IPS DF 4.7 (cell line): ENCODE measurements at regions not wholly inside any gene's neighbourhood (a gene's known extent, or its start where the extent isn't known, plus 50 kb on each side); places are given as distances from the start of the nearest gene placed in this dataset.
A peak's percentile ranks its signal among the peaks of the same experiment; 100 is the strongest.
"Not testable (repeated sequence)": the region's sequence is repeated elsewhere in the genome, so short reads cannot be mapped to it uniquely, and the experiment has no call there.

Experiments used
- DNase-seq: peaks from one replicate; pipeline ENCODE4 v3.0.0-alpha.2; 2013; ENCODE audit warnings: low spot score; ENCODE audit errors: extremely low read depth

DNA sequence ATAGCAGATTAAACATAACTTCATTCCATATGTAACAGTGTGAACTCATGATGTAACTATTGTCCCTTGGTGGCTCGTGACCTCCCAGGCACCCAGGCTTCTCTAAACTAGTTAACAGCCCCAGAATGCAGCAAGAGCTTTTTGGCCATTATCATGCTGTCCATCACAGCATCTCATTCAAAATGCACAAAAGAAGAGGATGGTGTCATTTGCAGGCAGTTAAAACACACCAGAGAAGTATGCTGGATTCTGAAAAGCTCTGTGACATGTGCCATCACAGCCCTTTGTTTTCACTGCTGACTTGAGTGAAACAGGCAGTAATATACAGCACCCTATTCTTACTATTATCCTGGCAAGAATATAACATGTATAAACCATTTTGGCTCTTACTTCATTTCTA is 117.6 kb upstream of the CHMP2B start:
- DNase-seq = no peak

DNA sequence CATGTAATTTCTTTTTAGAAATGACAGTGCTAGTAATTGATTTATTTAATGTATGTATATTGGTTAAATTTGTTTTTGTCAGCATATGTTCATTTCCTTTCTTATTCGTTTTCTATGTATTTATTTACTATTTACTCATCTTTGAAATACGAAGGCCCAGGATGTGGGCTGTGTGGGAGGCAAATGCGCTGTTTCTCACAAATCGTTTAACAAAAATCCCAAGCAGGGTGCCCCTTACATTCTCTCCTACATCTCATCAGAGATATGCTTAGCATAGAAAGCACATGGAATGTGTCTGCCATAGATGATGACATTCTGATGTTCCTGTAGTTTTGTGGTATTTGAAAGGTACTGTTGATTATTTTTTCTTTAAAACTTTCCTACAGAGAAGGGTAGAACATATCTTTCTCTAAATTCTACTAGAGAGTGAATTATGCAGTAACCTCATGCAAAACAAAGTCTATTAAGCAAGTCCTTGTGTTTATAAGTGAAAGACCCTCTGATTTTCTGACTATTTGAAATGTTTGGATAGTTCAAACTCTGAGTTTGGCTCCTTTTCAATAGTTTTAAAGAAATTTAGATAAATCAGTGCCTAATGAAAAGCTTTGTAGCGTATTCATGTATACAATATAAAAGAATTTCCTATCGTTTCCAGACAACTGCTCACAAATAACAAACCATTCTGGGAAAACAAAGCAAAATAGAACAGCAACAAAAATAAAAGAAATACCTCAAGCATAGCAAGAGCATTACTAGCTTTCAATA is 111.1 kb upstream of the VGLL3 start:
- DNase-seq = no peak

- DNase-seq = not testable (repeated sequence)
These were observed 106.8 kb upstream of the VGLL3 start for GRCh38 chr3:87097733-87098132.

DNA sequence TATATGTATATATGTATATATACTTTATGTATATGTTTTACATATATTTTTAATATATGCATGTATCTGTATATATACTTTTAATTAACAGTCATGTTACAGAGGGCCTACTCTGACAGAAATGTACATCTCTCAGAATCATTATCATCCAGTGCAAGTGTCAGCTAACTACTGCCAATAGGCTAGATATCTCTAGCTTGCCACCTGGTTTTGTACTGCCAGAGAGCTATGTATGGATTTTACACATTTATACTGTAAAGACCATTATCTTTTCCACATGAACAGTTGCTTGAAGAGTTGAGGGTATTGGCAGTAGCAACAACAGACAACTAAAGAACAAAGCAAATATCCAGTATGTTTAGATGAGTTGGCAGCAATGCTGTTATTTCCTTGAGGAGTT is 99.7 kb upstream of the VGLL3 start:
- DNase-seq = no peak

GRCh38 chr3:87088993-87089841 is 98.3 kb upstream of the VGLL3 start:
- no peak for DNase-seq

DNA sequence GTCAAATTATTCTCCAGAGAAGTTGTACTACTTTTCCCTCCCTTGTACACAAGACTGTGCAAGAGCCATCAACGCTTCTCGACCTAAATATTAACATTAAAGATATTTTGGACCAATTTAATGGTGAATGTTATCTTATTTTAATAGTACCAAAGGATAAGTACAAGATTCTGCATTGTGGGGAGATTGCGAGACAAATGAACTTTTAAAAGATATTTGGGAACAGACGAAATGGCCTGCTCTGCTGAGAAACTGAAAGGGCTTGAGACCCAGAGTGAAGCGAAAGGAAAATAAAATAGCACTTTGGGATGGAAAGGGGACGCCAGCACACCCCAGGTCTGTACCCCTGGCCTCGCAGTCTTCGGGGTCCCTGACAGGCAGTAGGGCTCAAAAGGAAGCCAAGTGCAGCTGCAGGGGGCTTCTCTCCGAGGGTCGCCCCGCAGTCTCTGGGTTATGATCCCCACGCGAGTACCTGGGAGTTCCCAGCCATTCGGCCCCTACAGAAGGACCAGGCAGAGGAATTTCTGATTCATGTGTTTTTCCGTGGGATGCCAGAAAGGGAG is 97.6 kb upstream of the VGLL3 start:
- DNase-seq = no peak

DNA sequence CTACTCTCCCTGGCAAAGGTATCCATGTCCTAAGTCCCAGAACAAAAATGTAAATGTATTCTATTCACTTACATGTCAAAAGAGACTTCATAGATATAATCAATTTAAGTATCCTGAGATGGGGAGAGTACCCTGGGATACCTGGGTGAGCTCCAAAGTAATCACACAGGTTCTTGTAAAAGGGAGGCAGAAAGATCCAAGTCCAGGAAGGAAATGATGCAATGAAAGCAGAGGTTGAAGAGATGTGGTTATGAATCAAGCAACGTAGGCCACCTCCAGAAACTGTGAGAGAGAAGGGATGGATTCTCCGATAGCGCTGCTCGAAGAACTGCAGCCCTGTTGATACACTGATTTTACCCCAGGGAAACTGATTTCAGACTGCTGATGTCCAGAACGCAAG is 93.9 kb upstream of the VGLL3 start:
- DNase-seq = no peak

DNA sequence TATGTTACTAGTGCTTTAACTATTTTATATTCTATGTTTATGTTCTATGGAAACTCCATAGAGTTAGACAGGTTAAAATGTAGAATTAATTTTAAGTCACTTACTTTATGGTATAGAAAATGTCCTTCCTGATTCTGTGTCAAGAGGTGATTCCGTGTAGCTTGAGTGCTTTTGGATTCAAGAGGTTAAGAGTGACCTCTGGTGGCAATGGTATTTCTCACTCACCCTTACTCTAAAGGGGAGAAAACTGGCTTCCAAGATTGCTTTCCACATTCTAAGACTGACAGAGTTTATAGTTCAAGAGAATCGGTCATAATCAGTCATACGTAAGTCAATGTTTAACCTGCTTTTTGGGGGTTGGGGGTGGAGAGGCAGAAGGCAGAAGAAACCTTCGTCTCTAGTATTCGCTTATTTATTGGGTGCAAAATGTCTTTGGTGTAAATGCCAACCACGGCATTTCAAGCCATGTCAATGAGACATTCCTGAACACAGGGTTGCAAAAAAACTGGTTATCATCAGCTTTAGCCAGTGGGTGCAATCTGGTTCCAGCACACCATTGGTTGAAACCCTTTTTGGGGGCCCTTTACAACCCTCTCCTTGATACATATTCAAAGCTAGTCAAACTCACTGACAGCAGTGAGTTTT is 92.0 kb upstream of the VGLL3 start:
- peak; percentile 53 for DNase-seq

GRCh38 chr3:87077355-87077754 is 86.4 kb upstream of the VGLL3 start:
- no peak for DNase-seq

GRCh38 chr3:87076946-87077345 is 86.0 kb upstream of the VGLL3 start:
- DNase-seq = no peak

DNA sequence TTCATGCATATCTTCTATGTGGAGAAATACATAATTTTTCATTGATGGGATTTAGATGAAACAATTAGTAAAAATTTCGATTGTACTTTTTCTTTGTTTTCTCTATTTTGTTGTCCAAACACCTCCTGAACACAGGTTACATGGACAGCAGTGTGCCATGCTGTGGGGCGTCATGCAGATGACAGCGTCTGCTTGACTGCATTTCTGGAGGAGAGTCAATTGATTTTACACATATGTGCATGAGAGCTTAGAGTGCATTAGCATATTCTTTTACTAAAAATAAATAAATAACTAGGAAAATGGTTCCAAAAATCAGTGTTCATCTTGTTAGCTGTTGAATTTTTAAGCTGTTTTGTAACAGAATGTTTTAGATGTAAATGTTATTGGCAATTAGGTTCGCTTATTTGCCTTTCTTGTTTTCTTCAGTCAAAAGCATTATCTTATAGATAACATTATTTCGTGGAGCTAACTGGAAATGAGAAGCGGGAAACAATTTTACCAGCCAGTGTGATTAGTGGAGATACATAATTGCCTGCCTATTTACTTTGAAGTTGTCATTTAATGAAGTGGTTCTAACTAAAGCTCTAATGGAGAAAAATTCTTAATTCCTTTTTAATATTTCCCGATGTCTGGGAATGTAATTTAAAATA is 82.7 kb upstream of the VGLL3 start:
- no peak for DNase-seq

DNA sequence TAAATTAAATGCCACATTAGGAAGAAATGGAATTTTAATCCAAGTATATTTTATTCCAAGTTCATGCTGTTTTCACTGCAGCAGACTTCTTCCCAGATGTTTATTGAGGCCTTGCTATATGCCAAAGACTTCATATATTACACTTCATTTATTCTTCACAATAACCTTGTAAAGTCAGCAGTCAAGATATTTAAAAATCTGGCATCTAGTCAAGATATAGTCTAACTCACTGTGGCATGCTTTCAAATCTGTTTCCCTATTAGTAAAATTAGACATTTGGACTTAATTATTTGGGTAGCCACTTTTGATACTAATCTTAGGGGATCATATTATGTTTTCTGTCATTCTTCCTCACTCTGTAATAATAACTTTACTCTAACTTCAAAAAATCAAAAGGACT is 81.5 kb upstream of the VGLL3 start:
- no peak for DNase-seq

GRCh38 chr3:87069971-87070370 is 79.0 kb upstream of the VGLL3 start:
- DNase-seq = no peak

DNA sequence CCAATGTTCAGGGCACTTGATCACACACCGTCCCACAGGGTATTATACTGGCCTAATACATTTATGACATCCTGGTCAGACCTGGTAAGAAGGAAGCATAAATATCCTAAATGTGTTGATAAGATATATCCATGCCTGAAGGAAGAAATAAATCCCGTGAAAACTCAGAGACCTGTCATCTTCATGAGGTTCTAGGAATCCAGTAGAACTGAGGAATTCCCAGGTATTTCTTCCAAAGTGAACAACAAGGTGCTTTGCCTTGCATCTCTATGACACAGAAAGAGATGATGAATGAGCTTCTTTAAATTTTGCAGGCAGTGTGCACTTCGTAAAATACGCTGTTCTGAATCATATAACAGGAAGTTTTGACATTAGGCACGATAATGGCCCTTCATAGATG is 78.1 kb upstream of the VGLL3 start:
- no peak for DNase-seq

DNA sequence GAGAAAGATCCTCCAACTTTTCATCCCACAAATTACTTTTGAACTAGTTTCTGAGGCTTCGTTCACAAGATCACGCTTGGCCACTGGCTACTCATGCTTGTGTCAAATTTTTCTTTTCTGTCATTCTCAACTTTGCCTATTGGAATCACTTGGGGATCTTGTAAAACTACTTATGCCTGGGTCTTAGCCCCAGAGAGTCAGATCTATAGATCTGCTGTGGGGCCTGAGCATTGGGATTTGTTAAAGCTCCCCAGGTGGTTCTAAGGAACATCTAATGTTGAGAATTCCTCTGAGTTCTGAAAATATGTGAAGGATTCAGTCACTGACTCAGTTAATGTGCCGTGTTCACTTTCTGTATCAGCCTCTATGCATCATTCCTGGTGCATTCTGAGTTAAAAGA is 71.7 kb upstream of the VGLL3 start:
- no peak for DNase-seq

DNA sequence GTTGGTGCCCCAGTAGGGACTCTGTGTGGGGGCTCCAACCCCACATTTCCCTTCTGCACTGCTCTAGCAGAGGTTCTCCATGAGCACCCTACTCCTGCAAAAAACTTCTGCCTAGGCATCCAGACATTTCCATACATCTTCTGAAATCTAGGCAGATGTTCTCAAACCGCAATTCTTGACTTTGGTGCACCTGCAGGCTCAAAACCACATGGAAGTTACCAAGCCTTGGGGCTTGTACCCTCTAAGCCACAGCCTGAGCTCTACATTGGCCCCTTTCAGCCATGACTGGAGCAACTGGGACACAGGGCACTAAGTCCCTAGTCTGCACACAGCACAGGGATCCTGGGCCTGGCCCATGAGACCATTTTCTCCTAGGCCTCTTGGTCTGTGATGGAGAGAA is 66.5 kb upstream of the VGLL3 start:
- DNase-seq = no peak

- no peak for DNase-seq
These were observed 62.6 kb upstream of the VGLL3 start for GRCh38 chr3:87053553-87053952.

- no peak for DNase-seq
These were observed 61.7 kb upstream of the VGLL3 start for GRCh38 chr3:87052499-87053260.

DNA sequence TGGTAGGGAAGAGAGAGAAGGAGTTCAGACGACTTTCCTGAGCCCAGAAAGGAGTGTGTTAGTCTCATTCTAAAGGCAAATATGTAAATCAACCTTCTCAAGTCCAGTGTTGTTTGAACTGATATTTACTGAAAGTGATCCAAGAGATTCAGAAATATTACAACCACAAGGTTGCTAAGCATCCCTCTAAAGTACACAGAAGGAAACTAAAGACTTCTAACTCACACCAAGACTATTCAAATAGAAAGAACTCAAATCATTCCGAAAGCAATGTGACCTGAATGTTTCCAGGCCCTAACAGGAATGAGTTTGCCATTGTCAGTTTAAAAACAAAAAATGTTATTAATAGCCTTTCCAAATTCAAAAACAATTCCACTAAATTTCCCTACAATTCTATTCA is 56.9 kb upstream of the VGLL3 start:
- no peak for DNase-seq

GRCh38 chr3:87046241-87046640 is 55.3 kb upstream of the VGLL3 start:
- no peak for DNase-seq

DNA sequence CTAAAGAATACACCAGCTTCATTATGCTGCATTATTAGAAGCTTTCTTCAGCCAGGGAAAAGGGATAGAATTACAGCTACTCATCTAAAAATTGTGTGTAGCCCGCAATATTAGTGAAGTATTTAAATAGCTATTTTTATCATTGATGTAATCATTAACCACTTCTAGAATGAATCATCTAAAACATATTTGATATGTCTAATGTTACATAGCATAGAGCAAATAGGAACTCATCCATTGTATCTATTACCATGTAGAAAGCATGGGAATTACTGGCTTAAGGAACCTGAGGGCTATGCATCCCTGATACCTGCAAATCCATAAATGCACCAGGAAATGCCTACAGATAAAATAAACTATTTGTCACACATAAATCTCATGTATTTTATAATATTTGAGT is 54.5 kb upstream of the VGLL3 start:
- no peak for DNase-seq
